K562 (cell line): ENCODE measurements at regions not wholly inside any gene's neighbourhood (a gene's known extent, or its start where the extent isn't known, plus 50 kb on each side); places are given as distances from the start of the nearest gene placed in this dataset.

Experiments
- ATAC-seq: fragments of 200-7000 bp; cut with Tn5 transposase; 3 replicates; pipeline ENCODE4 v1.9.1; 2020; ENCODE audit warnings: moderate library complexity
- BruUV-seq: library from RNA; stranded (reverse); fragments of 400-500 nt; replicated peaks from 2 replicates; lab custom pipeline; 2021; lab: Mats Ljungman, UMichigan
- CTCF ChIA-PET: fragments of 300-600 bp; formaldehyde crosslinking; extraction: SDS; loops from one replicate; lab custom pipeline; 2021; ENCODE audit warnings: low intra/inter-chr PET ratio; lab: Yijun Ruan, JAX
- POLR2A ChIA-PET: fragments of 300-600, 350-650 bp; sonication (Branson Sonifier 250); formaldehyde crosslinking; extraction: SDS; loops from one replicate; lab custom pipeline; 2021; ENCODE audit warnings: antibody characterized with exemption, inconsistent platforms; lab: Yijun Ruan, JAX
- DNase-seq, 4 experiments: peaks; one replicate each; pipeline versions ENCODE4 v3.0.0 to v3.0.0-alpha.2; 2011 to 2018; ENCODE audit warnings: low spot score in 3 of 4, mixed read lengths in 3 of 4; ENCODE audit errors: extremely low read depth in 1 of 4
- FAIRE-seq: peaks from 2 replicates; lab custom pipeline; 2011; peaks lifted over from hg19 to GRCh38; lab: Jason Lieb, UNC
- H2AFZ ChIP-seq: 2 replicates; pipeline ENCODE4 v1.6.0; 2011; ENCODE audit warnings: low read depth, low read length, control low read depth, inconsistent platforms
- H3K27ac ChIP-seq: fragments of 200-600 bp; 3 replicates; pipeline ENCODE4 v1.8.0; 2011; ENCODE audit warnings: low read depth, mild to moderate bottlenecking, control low read depth, inconsistent platforms, low read length, moderate library complexity, mixed read lengths; ENCODE audit errors: extremely low read depth
- H3K27me3 ChIP-seq, 2 experiments: fragments of 300-600 bp in 1 of 2; 2 replicates in 1 of 2; 3 replicates in 1 of 2; pipeline versions ENCODE4 v1.6.0 to v1.8.0; 2011; ENCODE audit warnings: inconsistent platforms in 2 of 2, low read length in 2 of 2, mild to moderate bottlenecking in 1 of 2, mixed read lengths in 1 of 2, moderate library complexity in 1 of 2; ENCODE audit not compliant: control insufficient read depth in 2 of 2, insufficient read depth in 2 of 2
- H3K36me3 ChIP-seq: fragments of 300-600 bp; 3 replicates; pipeline ENCODE4 v1.8.0; 2011; ENCODE audit warnings: mild to moderate bottlenecking, low read length, inconsistent platforms; ENCODE audit not compliant: control insufficient read depth, insufficient read depth
- H3K4me1 ChIP-seq, 2 experiments: fragments of 200-600 bp in 1 of 2; replicated peaks in 1 of 2; 2 replicates in 1 of 2; 3 replicates in 1 of 2; pipeline versions ENCODE4 v1.5.1 to v1.8.0; 2011; ENCODE audit warnings: inconsistent platforms in 2 of 2, low read length in 2 of 2, mild to moderate bottlenecking in 1 of 2, mixed read lengths in 1 of 2, moderate library complexity in 1 of 2; ENCODE audit not compliant: control insufficient read depth in 2 of 2, insufficient read depth in 2 of 2
- H3K4me2 ChIP-seq: 2 replicates; pipeline ENCODE4 v1.6.1; 2011; ENCODE audit warnings: low read length, control low read depth, inconsistent platforms, mixed read lengths; ENCODE audit not compliant: insufficient read depth
- H3K4me3 ChIP-seq: fragments of 200-600 bp; sonication (generic), shearing (Covaris generic); 2 replicates; pipeline ENCODE4 v1.5.1; 2016; ENCODE audit warnings: control low read depth, inconsistent platforms
- H3K79me2 ChIP-seq: fragments of 200-600 bp; 3 replicates; pipeline ENCODE4 v1.8.0; 2011; ENCODE audit warnings: low read length, inconsistent platforms; ENCODE audit not compliant: control insufficient read depth, insufficient read depth
- H3K9ac ChIP-seq, 2 experiments: 2 replicates each; pipeline versions ENCODE4 v1.6.0 to v1.6.1; 2011; ENCODE audit warnings: low read depth in 2 of 2, low read length in 2 of 2, control low read depth in 1 of 2, inconsistent platforms in 1 of 2, mild to moderate bottlenecking in 1 of 2, mixed read lengths in 1 of 2; ENCODE audit not compliant: insufficient read depth in 1 of 2
- H3K9me1 ChIP-seq: one replicate; pipeline ENCODE4 v1.6.0; 2011; ENCODE audit warnings: inconsistent platforms, mild to moderate bottlenecking, low read length, moderate library complexity; ENCODE audit not compliant: control insufficient read depth, insufficient read depth
- H3K9me3 ChIP-seq: replicated peaks from 2 replicates; pipeline ENCODE4 v1.5.1; 2011; ENCODE audit warnings: low read depth, low read length, inconsistent platforms; ENCODE audit not compliant: control insufficient read depth, insufficient read depth
- H4K20me1 ChIP-seq: replicated peaks from 2 replicates; pipeline ENCODE4 v1.6.1; 2011; ENCODE audit warnings: low read length, inconsistent platforms, mixed read lengths; ENCODE audit not compliant: control insufficient read depth, insufficient read depth
- ATF1 ChIP-seq, 2 experiments: fragments of 450-650 bp in 1 of 2; IDR thresholded peaks; 2 replicates each; pipeline ENCODE4 v1.6.1; 2016; ENCODE audit warnings: missing compliant biosample characterization in 1 of 2, missing genetic modification characterization in 1 of 2
- BDP1 ChIP-seq: IDR thresholded peaks from 3 replicates; pipeline ENCODE4 v1.6.1; 2011; ENCODE audit not compliant: insufficient read length, insufficient read depth
- DIDO1 ChIP-seq: fragments of 450-650 bp; IDR thresholded peaks from 2 replicates; pipeline ENCODE4 v1.6.1; 2016; ENCODE audit warnings: low read depth, missing biosample characterization, missing genetic modification characterization
- KDM1A ChIP-seq, 2 experiments: fragments of 450-650 bp; IDR thresholded peaks; 2 replicates each; pipeline ENCODE4 v1.6.1; 2016; ENCODE audit warnings: mild to moderate bottlenecking in 2 of 2
- MBD2 ChIP-seq: sonication (generic); IDR thresholded peaks from 2 replicates; pipeline ENCODE4 v1.6.1; 2016; ENCODE audit warnings: low read depth, borderline replicate concordance
- NR2C2 ChIP-seq, 2 experiments: fragments of 200-800 bp in 1 of 2; sonication (Bioruptor generic) in 1 of 2; sonication (generic) in 1 of 2; formaldehyde crosslinking in 1 of 2; IDR thresholded peaks; 2 replicates each; pipeline versions ENCODE4 v1.6.1 to v1.8.0; 2016 to 2022; ENCODE audit warnings: mild to moderate bottlenecking in 1 of 2, missing compliant biosample characterization in 1 of 2, missing genetic modification characterization in 1 of 2, missing genetic modification reagents in 1 of 2
- OTX1 ChIP-seq: fragments of 450-650 bp; formaldehyde crosslinking; IDR thresholded peaks from 2 replicates; pipeline ENCODE4 v1.4.0; 2022; ENCODE audit warnings: mild to moderate bottlenecking
- PRMT5 ChIP-seq: sonication (generic); formaldehyde crosslinking; IDR thresholded peaks from 2 replicates; pipeline ENCODE4 v1.5.0; 2020; ENCODE audit warnings: missing genetic modification reagents
- RCOR1 ChIP-seq, 2 experiments: IDR thresholded peaks; 2 replicates each; pipeline ENCODE4 v1.6.1; 2012; ENCODE audit warnings: low read depth in 2 of 2, low read length in 2 of 2, borderline replicate concordance in 1 of 2, improper control_type of control experiment in 1 of 2
- SIRT6 ChIP-seq: IDR thresholded peaks from one replicate; pipeline ENCODE4 v1.6.1; 2012; ENCODE audit warnings: low read depth, mild to moderate bottlenecking, control low read depth, inconsistent platforms, low read length, moderate library complexity
- TAF9B ChIP-seq: fragments of 450-650 bp; IDR thresholded peaks from 2 replicates; pipeline ENCODE4 v1.6.1; 2018; ENCODE audit warnings: mild to moderate bottlenecking; ENCODE audit not compliant: partially characterized antibody
- U2AF1 ChIP-seq: fragments of 200-400 bp; formaldehyde crosslinking; optimal IDR thresholded peaks from 2 replicates; pipeline ENCODE3; 2017; ENCODE audit warnings: mild to moderate bottlenecking, low read depth, low read length, moderate library complexity
- ZNF140 ChIP-seq: fragments of 250-450 bp; sonication (Bioruptor Pico); IDR thresholded peaks from 2 replicates; pipeline ENCODE4 v1.8.0; 2021; ENCODE audit warnings: moderate library complexity, mild to moderate bottlenecking, inconsistent platforms
- ZNF696 ChIP-seq: fragments of 250-450 bp; sonication (Bioruptor Pico); conservative IDR thresholded peaks from 2 replicates; pipeline ENCODE4 v1.4.0; 2020; ENCODE audit warnings: mild to moderate bottlenecking, moderate library complexity
- WGBS: fragments of 100-300 bp; shearing (Covaris generic); methylation state at CpG from one replicate; pipeline ENCODE4 v1.1.6; 2016; ENCODE audit warnings: low coverage, mixed read lengths; ENCODE audit not compliant: insufficient coverage; ENCODE audit errors: missing lambda C conversion rate; 5-methylcytosine and 5-hydroxymethylcytosine counted together
- in situ Hi-C: fragments of 300-500 bp; cut with MboI; formaldehyde crosslinking; loops from 4 replicates; pipeline ENCODE4 v1.15.0; 2018; ENCODE audit warnings: inconsistent platforms, mixed read lengths
- intact Hi-C: fragments of 100-400 bp; cut with micrococcal nuclease; formaldehyde crosslinking; loops from 2 replicates; pipeline ENCODE4 v1.14.2; 2022

GRCh38 chr12:87756721-87757120 is 272.5 kb downstream of the C12orf50 start:
- no TSS peak for BruUV-seq
- in situ Hi-C loops (no loop called here), intact Hi-C loops (no loop called here)
- Histone ChIP-seq H3K9me3 (no peaks in the 10 kb centered on the region), H4K20me1 (no peaks in the 10 kb centered on the region), H3K27me3 (no peaks in the 10 kb centered on the region), H2AFZ (no peak overlapping the region), H3K36me3 (no peaks in the 10 kb centered on the region), H3K79me2 (no peaks in the 10 kb centered on the region), H3K27ac (no peak overlapping the region), H3K9ac (no peak overlapping the region), H3K9me1 (no peaks in the 10 kb centered on the region), H3K4me3 (no peak overlapping the region), H3K4me1 (no peaks in the 10 kb centered on the region), H3K4me2 (no peak overlapping the region)
- 3% methylated on average over 3 of the region's 3 CpGs for WGBS
- POLR2A ChIA-PET = no interaction called here
- DNase-seq (no peak), ATAC-seq (no peak), FAIRE-seq (no peak)
- CTCF ChIA-PET = no interaction called here
- TF ChIP-seq U2AF1 = no peak
- no peak for TF ChIP-seq MBD2
- TF ChIP-seq OTX1 (CRISPR knock-in tag) = no peak
- TF ChIP-seq DIDO1 (tag) = no peak

GRCh38 chr12:87756111-87756510 is 273.1 kb downstream of the C12orf50 start:
- POLR2A ChIA-PET = no interaction called here
- H3K27me3 ChIP-seq = no peaks in the 10 kb centered on the region
- H3K4me3 ChIP-seq = no peak overlapping the region
- FAIRE-seq = no peak
- H3K4me2 ChIP-seq = no peak overlapping the region
- no peaks in the 10 kb centered on the region for H3K4me1 ChIP-seq
- no peak for ATAC-seq
- no peaks in the 10 kb centered on the region for H3K9me1 ChIP-seq
- no peak overlapping the region for H3K27ac ChIP-seq
- H4K20me1 ChIP-seq = no peaks in the 10 kb centered on the region
- 7% methylated on average over 4 of the region's 4 CpGs for WGBS
- in situ Hi-C loops (no loop called here), intact Hi-C loops (no loop called here)
- CTCF ChIA-PET = no interaction called here
- H3K9ac ChIP-seq = no peak overlapping the region
- H3K79me2 ChIP-seq = no peaks in the 10 kb centered on the region
- H2AFZ ChIP-seq = no peak overlapping the region
- H3K9me3 ChIP-seq = no peaks in the 10 kb centered on the region
- no peaks in the 10 kb centered on the region for H3K36me3 ChIP-seq
- TF ChIP-seq BDP1 = no peak
- no peak for TF ChIP-seq ATF1 (CRISPR knock-in tag; IDR thresholded peaks at IDR 0.05)
- no peak for TF ChIP-seq ATF1 (tag; IDR thresholded peaks at IDR 0.05)
- no peak for TF ChIP-seq ZNF696 (CRISPR knock-in tag)
- TF ChIP-seq RCOR1 (IDR thresholded peaks at IDR 0.05; ENCODE audit: borderline replicate concordance in 1 of 2, low read depth in 2 of 2, low read length in 2 of 2) = no peak
- TF ChIP-seq SIRT6 = no peak
- TF ChIP-seq NR2C2 (CRISPR knock-in tag; IDR thresholded peaks at IDR 0.05) = no peak
- no peak for TF ChIP-seq NR2C2 (tag; IDR thresholded peaks at IDR 0.05)
- TF ChIP-seq TAF9B = no peak
- no peak for TF ChIP-seq KDM1A (IDR thresholded peaks at IDR 0.05)
- TF ChIP-seq ZNF140 (CRISPR knock-in tag) = no peak
- no peak for TF ChIP-seq PRMT5 (CRISPR knock-in tag)
- no TSS peak for BruUV-seq
- DNase-seq = no peak
